A673 (cell line): ENCODE measurements at regions not wholly inside any gene's neighbourhood (a gene's known extent, or its start where the extent isn't known, plus 50 kb on each side); places are given as distances from the start of the nearest gene placed in this dataset.

Experiments
- CTCF ChIP-seq: fragments of 300-800, 200-600 bp; sonication (generic); conservative IDR thresholded peaks from 2 replicates; pipeline ENCODE4 v1.5.1; 2017; ENCODE audit warnings: low read depth, mild to moderate bottlenecking, antibody characterized with exemption, low read length, moderate library complexity, mixed read lengths
- EZH2 ChIP-seq: fragments of 200-600 bp; sonication (generic); IDR thresholded peaks from 2 replicates; pipeline ENCODE4 v1.6.1; 2017; ENCODE audit warnings: borderline replicate concordance, low read depth, mild to moderate bottlenecking, mixed read lengths, antibody characterized with exemption, low read length; ENCODE audit not compliant: poor library complexity, severe bottlenecking

GRCh38 chr22:48476577-48476976 lies 1351.1 kb downstream of the BRD1 start:
- TF ChIP-seq CTCF (no peak), EZH2 (no peak)
